GM18858 (cell line): ENCODE measurements at regions not wholly inside any gene's neighbourhood (a gene's known extent, or its start where the extent isn't known, plus 50 kb on each side); places are given as distances from the start of the nearest gene placed in this dataset.

Experiments used
- ATAC-seq: cut with Tn5 transposase; IDR thresholded peaks from one replicate; pipeline ENCODE4 v1.9.1; 2021; ENCODE audit not compliant: unreplicated experiment

DNA sequence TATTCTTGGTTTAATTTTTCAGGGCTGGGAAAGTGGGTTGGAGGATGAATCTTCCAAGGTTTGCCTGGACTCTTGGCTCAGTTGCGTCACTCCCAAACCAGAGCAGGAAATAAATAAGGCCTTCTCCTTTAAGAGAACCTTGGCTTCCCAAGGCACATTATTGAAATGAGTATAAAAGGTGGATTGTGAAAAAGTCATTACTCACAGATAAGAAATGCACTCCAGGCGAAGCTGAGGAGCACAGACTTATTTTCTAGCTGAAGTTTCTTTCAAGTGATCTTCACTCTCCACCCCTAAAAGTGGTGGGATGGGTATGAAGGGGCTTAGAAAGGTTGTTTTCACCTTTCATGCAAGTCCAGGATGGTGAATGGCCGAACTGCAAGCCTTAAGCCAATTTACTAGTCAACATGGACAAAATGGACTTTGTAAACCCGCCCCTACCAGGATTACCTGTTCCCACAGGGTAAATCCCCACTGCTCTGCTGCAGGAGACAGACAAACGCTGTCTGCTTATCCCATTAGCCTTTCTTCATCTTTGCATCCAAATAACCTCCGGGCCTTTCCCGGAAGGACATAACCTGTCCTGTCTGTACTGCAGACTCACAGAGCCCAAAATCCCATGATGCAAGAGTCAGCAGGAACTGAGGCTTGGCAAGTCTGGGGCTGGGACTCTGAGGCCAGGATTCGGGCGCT is 207.6 kb downstream of the BCL11B start:
- no peak for ATAC-seq

DNA sequence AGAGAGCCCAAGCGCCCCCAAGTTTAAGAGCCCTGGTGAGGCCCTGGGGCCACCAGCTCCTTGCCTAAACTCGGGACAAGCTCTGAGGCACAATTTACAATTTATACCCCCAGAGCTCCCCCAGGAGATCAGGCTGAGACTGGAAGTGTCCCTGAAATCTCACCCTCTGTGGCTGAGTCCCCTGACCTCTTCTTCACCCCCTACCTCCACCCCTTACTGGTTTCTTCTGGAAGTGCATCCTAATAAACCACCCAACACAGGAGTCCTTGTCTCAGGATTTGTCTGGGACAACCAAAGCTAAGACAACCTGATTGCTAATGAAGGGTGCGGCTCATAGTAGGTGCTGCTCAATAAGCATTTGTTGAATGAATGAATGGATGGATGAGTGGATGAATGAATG is 206.4 kb downstream of the BCL11B start:
- ATAC-seq, result no peak

DNA sequence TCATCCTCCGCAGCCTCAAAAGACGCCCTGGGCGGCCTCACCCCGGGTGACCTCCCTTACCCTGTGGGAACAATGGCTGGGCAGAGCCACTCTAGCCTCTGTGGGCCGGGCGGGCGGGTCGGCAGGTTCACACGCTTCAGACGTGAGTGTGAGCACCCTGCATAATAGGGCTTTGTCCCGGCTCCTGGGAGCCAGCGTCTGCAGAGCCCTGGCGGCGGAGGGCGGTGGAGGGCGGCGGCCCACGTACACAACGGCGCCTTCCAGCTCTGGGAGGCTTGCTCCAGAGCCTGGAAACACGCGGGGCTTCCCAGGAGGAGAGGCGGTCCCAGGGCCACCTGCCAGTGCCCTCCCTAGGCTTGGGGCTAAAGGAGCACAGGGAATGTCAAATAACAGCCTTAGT is 205.6 kb downstream of the BCL11B start:
- ATAC-seq, result no peak

DNA sequence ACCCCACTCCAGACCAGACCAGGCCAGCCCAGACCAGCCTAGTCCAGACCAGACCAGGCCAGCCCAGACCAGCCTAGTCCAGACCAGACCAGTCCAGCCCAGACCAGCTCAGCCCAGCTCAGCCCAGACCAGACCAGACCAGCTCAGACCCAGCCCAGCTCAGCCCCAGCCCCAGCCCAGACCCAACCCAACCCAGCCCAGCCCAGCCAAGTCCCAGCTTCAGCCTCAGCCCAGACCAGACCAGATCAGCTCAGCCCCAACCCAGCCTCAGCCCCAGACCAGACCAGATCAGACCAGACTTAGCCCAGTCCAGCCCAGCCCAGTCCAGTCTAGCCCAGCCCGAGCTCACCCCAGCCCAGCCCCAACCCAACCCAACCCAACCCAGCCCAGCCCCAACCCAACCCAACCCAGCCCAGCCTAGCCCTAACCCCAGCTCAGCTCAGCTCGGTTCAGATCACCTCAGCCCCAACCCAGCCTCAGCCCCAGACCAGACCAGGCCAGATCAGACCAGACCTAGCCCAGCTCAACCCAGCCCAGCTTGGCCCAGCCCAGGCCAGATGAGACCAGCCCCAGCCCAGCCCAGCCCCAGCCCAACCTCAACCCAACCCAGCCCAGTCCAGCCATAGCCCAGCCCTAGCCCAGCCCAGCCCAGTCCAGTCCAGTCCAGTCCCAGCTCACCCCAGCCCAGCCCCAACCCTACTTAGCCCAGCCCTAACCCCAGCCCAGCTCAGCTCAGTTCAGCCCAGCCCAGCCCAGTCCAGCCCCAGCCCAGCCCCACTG is 204.7 kb downstream of the BCL11B start:
- ATAC-seq, result no peak

DNA sequence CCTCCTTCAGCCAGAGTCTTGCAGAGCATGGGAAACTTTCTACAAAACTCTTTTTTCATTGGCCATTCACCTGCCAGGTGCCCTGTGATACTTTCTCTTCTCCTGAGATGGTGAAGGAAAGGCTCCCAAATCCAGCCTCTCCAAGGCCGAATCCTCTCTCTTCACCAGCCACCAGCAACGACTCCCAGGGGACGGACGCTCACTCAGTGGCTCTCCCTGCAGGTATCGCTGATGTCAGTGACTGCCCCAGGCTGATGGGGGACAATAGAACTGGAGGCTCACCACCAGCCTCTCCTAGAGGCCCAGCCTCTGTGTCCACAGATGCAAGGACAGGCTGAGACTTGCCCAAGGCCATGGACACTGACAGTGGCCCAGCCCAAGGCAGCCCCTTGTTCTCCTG is 204.1 kb downstream of the BCL11B start:
- ATAC-seq, result no peak

DNA sequence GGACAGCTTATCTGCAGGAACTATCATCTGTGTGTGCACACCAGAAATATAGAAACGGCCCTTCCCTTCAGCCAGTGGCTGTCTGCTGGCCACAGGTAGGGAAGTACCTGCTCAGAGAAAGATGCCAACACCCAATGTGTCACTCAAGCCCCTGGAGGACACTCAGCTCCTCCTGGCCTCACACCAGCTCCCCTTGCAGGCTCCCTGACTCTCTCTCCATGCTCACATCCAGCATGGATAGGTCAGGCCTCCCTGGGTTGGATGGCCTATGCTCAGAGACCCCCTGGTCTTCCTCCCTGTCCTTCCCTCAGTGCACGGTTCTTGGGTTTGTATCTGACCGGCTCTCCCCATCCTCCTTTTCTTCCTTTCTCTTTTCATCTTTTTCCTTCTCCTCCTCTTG is 202.1 kb downstream of the BCL11B start:
- ATAC-seq, result no peak

DNA sequence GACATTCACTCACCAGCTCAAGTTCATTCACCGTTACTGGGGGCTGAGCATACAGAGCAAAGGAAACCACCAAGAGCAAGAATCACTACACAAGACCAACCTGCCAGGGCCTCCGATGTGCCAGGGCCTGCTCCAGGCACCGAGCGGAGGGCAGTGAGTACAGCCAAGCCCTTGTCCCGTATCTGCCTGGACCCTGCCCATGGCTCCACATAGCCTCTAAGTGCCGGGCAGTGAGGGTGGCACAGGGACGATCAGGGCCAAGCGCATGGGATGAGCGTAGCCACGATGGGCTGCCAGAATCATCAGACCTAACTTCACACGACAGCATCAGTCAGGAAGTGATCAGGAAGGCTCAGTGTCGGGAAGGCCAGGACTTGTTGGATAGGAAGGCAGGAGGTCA is 199.6 kb downstream of the BCL11B start:
- no peak for ATAC-seq

DNA sequence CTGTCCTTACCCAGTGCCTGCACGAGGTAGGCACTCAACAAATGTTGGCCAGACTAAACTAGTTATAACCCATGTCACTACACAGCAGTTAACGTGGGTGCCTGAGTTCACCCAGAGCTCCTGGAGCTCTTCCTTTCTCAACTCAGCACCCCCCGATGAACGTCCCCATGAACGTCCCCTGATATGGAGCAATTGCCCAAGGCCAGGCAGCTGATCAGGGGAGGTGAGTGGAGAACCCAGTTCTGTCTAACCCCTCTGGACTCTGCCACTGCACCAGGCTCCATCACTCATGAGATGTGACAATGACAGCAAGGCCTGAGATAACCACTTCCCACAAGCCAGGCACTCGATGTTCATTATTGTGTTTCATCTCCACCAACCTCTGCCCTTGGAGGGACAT is 199.0 kb downstream of the BCL11B start:
- ATAC-seq, result no peak

DNA sequence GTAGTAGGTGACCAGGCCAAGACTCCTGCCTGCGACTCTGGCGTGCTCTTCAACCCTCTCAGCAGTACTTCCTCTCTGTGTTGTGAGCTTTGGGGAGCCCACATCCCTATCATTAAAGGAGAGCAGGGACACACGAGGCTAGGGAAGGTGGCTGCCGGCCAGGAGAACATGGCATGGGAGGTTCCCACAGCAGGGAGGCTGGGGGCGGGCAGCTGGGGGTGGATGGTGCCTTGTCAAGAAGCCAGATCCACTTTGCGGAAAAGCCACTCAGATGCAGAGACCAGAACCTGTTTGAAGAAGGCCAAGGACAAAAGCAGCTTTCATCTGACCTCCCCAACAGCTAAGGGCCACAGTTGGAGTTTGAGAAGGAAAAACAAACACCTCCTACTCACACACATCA is 198.6 kb downstream of the BCL11B start:
- ATAC-seq, result no peak

DNA sequence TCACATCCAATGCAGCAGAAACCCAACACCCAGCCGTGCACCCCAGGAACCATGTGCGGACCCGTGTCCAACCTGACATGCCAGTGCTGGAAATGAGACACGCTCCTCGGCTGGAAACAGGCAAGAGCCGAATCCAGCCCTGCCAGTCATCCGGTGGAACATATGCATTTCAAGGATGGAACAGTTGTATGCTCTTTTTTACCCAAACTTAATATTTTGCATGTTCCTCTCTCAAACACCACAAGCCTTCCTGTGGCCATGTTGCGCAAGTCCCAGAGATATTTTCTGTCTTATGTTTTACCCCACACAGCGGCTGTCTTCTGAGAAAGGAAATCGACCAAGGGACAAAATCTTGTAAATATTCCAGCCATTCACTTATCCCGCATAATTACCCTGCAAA is 196.9 kb downstream of the BCL11B start:
- ATAC-seq, result no peak

DNA sequence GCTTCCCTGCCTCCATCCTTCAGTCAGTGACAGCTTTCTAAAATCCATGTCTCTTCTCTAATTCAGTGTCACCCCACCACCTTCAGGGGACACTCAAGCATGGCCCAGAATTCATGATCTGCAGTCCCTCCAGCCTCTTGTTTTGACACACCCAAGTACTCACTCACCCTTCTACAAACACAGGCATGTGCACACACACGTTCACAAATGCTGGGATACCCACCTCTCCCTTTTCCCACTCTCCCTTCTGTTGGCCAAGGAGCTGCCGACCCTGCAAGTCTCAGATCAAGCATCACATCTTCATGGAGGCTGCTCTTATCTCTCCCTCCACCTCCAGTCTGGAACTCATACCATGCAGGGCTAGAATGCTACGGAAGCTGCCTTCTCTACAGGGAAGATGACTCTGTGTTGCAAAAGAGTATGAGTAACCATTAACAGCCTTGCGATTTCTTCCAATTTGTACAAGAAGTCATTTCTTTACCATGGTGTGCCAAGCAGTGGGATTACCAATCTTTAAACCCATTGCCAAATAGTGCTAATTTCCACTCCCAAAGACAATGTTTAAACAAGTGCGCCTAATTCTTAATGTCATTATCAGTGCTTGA is 196.1 kb downstream of the BCL11B start:
- no peak for ATAC-seq

DNA sequence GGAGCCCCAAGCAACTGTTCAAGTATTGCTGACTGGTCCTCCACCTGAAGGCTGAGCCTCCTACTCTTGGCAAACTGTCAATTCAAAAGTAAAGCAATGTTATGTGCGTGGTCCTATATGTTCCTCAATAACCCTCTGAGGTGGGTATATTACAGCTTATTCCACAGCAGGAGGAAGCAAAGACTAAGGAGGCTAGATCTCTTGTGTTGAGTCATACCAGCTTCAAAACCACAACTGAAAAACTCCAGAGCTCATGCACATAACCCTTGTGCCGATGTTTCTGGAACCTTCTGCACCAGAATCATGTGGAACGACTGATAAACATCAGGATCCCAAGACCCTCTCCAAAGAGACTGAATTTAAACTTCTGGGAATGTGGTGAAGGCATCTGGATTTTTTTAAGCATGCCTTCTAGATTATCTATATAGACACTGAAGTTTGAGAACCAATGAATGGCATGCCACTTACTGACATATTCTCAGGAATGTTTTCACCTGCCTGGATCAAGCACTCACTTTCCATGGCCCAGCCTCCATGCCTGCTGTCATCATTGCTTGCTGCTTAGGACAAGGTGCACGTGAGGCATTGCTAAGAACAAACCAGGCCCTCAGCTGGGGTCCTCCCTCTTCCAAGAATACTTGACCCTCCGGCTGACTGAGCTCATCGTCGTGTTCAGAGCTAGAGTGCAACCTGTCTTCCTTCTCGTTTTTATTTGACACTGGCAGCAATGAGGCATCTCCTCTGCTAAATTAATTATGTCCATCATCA is 194.7 kb downstream of the BCL11B start:
- no peak for ATAC-seq

DNA sequence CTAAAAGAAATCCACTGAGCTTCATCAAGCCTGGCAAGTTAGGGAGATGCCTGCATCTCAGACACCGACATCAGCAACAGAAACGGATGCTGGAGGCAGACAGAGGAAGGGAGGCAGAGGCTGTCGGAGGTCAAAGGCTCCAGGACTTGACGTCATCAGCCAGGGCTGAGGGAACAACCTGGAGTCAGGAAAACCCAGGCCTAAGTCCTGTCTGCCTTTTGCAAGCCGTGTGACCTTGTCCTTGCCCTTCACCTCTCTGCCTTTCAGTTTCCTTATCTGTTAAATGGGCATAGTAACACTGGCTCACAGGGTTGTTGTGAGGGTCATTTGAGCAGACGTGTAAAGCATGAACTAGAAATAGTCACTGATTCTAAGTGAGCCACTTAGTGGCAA is 194.2 kb downstream of the BCL11B start:
- no peak for ATAC-seq

DNA sequence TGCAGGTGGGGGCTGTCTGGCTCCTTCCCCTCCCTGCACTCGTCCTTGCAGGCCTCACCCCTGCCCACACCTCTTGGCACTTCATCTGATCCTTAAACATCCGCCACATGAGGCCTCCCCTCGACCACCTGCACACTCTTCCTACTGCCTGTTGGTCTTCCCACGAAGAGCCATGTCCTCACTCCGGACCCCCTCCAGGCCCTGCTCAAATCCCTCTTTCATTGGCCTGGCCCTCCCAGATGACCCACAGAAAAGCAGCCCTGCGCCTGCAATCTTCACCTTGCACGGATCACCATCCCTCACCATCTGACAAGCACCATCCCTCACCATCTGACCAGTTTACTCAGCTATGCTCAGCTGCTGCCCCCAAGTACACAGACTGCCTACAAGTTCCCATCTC is 193.6 kb downstream of the BCL11B start:
- ATAC-seq, result no peak

DNA sequence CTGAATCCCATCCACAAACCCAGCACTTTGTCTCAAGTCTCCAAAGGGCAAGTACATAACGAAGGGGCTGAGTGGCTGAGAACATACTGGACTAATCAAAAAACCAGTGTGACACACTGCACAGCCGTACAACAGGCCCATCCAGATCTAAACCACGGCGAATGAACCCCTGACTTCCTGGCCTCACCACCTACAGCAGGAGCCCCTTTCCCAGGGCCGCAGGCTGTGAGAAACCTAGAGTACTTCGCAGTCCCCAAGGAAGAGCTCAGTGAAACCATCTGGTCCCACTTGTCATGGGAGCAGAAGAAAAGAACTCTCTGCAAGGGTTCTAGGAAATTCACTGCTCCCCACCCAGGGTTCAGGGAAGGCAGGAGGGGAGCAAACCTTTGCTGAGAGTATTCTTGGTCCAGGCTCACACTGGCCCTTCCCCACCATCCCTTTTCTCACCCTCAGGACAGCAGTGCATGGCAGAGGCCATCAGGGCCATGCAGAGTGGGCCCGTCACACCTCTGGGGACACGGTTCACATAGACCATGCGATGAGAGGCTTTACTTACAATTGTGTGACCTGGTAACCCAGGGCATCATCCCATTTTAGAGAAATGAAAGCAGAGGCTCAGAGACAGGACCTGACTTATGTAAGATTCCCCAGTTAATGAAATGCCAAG is 192.8 kb downstream of the BCL11B start:
- no peak for ATAC-seq

DNA sequence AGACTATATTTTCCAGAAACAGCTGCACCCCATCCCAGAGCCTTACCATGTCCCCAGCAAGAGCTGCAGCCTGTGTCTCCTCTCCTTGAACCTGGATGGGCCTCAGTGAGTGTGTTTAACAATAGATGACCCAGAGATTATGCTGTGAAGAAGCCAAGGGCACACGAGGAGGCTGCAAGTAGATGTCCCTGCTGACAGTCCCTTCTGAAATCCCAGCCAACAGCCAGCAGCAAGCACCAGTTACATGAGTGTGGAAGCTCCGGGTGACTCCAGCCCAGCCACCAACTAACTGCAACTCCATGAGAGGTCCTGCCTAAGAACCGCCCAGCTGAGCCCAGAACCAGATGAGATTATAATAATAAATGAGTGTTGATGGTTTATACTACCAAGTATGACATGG is 191.7 kb downstream of the BCL11B start:
- no peak for ATAC-seq

DNA sequence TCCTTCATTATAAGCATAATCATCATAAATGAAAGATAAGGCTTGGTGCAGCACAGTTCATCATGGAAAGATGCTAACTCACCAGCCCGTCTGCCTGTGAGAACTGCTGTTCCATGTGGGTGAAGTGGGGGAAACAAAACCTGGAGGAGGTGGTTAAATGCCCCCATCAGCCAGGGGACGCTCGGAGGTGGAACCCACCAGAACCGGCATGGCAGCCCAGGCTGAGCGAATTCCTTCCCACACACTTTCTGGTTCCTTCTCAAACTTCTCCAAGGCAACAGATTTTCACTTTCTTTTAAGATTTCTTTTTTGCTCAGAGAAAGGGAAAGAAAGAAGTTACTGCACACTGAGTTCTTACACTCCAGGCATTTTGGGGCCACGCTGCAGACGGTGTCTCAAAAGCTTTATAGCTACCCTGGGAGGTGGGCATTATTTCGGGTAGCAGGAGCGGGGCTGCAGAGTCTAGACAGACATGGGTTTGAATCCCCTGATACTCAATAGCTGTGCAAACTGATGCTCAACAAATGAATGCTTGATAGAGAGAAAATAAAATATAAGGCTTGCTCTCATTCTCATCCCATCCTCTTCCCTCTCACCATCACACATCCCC is 190.7 kb downstream of the BCL11B start:
- no peak for ATAC-seq

DNA sequence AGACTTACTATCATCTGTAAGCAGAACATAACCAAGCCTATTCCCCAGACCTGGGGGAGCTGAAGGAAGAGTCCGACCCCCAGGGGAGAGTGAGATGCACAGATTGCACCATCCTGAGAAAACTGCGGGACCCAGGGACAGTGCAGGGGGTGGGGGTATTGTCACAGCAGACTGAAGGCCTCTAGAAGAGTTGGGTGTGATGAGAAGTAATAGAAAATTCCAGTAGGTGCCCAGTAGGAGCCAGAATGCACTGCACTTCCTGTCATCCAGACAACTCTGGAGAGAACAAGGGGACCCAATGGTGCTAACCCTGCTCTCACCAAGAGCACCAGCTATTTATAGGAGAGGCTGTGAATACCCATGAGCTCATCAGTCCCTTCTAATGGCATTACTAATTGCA is 190.1 kb downstream of the BCL11B start:
- ATAC-seq, result no peak

DNA sequence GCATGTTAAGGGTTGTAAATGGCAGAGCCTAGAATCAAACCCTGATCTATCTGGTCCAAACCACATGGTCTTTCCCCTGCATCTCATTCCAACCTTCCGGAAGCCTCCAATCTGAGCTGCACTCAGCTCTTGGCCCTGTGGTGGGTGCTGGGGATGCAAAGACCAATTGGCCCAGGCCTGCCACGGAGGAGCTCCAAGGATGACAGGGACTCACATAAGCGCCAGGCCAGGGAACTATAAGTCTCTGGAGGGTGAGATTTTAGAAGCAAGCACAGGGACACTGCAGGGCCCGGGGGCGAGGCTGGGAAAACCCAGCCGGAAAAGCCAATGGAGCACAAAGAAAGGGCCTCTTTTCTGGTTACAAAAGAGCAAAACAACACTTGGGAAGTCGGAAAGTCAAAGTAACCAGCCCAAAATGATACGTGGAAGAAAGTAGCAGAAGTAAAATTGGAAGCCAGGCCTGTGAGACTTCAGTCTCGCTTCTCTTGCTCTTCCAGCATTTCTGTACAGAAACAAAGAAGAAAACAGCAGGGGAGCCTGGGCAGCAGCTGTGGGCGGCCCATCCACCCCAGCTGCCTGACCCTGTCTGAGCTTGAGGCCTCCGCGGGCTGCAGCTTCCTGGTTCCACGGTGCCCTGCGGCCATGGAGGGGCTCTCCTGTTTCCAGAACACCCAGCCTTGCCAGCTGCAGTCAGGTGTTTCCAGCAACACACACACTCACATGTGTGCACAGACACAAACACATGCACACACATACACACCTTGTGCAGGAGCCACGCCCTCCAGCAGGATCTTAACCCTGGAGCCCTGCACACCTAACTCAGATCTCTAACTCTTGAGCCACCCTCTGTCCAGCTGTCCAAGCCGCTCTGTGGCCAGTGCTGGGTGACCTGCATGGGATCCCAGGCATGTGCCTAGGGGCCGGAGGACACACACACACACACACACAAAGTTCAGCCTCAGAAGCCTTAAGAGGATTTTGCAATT is 178.2 kb downstream of the BCL11B start:
- no peak for ATAC-seq
